OCI-LY3 (cell line): ENCODE measurements at regions not wholly inside any gene's neighbourhood (a gene's known extent, or its start where the extent isn't known, plus 50 kb on each side); places are given as distances from the start of the nearest gene placed in this dataset.

Experiments used
- CTCF ChIP-seq: fragments of 200-600, 300-600 bp; sonication (generic); IDR thresholded peaks from 2 replicates; pipeline ENCODE4 v1.5.1; 2014; ENCODE audit warnings: antibody characterized with exemption, low read length, low read depth
- EZH2phosphoT487 ChIP-seq: fragments of 200-600 bp; shearing (Covaris generic); IDR thresholded peaks from 2 replicates; pipeline ENCODE4 v1.6.1; 2018; ENCODE audit warnings: antibody characterized with exemption, mixed run types, low read depth

GRCh38 chr14:104239185-104239775 is 100.9 kb downstream of the KIF26A start:
- TF ChIP-seq CTCF (no peak), EZH2phosphoT487 (no peak)
